Suprapubic skin (tissue), 4 donors: ENCODE measurements at regions not wholly inside any gene's neighbourhood (a gene's known extent, or its start where the extent isn't known, plus 50 kb on each side); places are given as distances from the start of the nearest gene placed in this dataset.

Source experiments
- EP300 ChIP-seq: sonication (generic); formaldehyde crosslinking; IDR thresholded peaks from one replicate; pipeline ENCODE4 v1.6.1; 2017; ENCODE audit warnings: antibody characterized with exemption
- POLR2A ChIP-seq, 2 donors: fragments of 450-650 bp; IDR thresholded peaks; one replicate each; pipeline ENCODE4 v1.6.1; 2017; ENCODE audit warnings: antibody characterized with exemption in 2 of 2, mild to moderate bottlenecking in 2 of 2, moderate library complexity in 2 of 2
- POLR2AphosphoS5 ChIP-seq, 3 donors: sonication (generic); formaldehyde crosslinking; IDR thresholded peaks; one replicate each; pipeline ENCODE4 v1.6.1; 2017; ENCODE audit warnings: antibody characterized with exemption in 3 of 3
- TF ChIP-seq, protein P1 (sequence below), 2 donors: fragments of 200-600 bp in 1 of 2; fragments of 450-650 bp in 1 of 2; sonication (generic) in 1 of 2; IDR thresholded peaks; one replicate each; pipeline ENCODE4 v1.5.1; 2016 to 2019; ENCODE audit warnings: antibody characterized with exemption in 2 of 2, mild to moderate bottlenecking in 1 of 2, moderate library complexity in 1 of 2

DNA sequence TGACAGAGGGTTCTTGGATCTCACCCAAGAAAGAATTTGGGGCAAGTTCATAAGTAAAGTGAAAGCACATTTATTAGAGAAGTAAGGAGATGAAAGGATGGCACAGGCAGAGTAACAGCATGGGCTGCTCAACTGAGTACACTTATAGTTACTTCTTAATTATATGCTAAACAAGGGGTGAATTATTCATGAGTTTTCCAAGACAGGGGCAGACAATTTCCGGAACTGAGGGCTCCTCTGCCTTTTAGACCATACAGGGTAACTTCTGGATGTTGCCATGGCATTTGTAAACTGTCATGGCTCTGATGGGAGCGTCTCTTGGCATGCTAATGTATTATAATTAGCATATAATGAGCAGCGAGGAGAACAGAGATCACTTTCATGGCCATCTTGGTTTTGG, 221.2 kb upstream of the STT3B start:
- TF ChIP-seq POLR2AphosphoS5 (IDR thresholded peaks at IDR 0.05) (no peak), EP300 (no peak), POLR2A (IDR thresholded peaks at IDR 0.05) (no peak)
- TF ChIP-seq, protein P1, sequence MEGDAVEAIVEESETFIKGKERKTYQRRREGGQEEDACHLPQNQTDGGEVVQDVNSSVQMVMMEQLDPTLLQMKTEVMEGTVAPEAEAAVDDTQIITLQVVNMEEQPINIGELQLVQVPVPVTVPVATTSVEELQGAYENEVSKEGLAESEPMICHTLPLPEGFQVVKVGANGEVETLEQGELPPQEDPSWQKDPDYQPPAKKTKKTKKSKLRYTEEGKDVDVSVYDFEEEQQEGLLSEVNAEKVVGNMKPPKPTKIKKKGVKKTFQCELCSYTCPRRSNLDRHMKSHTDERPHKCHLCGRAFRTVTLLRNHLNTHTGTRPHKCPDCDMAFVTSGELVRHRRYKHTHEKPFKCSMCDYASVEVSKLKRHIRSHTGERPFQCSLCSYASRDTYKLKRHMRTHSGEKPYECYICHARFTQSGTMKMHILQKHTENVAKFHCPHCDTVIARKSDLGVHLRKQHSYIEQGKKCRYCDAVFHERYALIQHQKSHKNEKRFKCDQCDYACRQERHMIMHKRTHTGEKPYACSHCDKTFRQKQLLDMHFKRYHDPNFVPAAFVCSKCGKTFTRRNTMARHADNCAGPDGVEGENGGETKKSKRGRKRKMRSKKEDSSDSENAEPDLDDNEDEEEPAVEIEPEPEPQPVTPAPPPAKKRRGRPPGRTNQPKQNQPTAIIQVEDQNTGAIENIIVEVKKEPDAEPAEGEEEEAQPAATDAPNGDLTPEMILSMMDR (IDR thresholded peaks at IDR 0.05) = no peak
